ENCODE measurements at regions not wholly inside any gene's neighbourhood (a gene's known extent, or its start where the extent isn't known, plus 50 kb on each side); places are given as distances from the start of the nearest gene placed in this dataset.

GRCh38 chr4:58191109-58191508 is 1080.9 kb upstream of the IGFBP7 start:
- intact Hi-C loops (cut with micrococcal nuclease): no loop called here
- H3K79me2 ChIP-seq (ENCODE audit: control insufficient read depth, insufficient read depth, low read length): no peaks in the 10 kb centered on the region
- H3K36me3 ChIP-seq (ENCODE audit: control insufficient read depth in 2 of 2, extremely low read depth in 1 of 2, insufficient read depth in 2 of 2, low read length in 2 of 2): no peaks in the 10 kb centered on the region
- peaks cover 2% of the 10 kb centered on the region for H3K9me3 ChIP-seq (replicated peaks; ENCODE audit: control insufficient read depth, insufficient read depth, low read length)
- no peak overlapping the region for H2AFZ ChIP-seq (ENCODE audit: low read depth, low read length)
- DNase-seq (ENCODE audit: low read depth, low spot score) (no peak), FAIRE-seq (no peak)
- H4K20me1 ChIP-seq (replicated peaks; ENCODE audit: control insufficient read depth, extremely low read depth, insufficient read depth, low read length): no peaks in the 10 kb centered on the region
- H3K4me1 ChIP-seq (ENCODE audit: control insufficient read depth, extremely low read depth, insufficient read depth, low read length): no peaks in the 10 kb centered on the region
- H3K4me3 ChIP-seq (replicated peaks in 1 of 3; ENCODE audit: insufficient read depth in 1 of 3, low read depth in 1 of 3, low read length in 3 of 3): no peak overlapping the region
- no TSS peak for BruUV-seq (replicated peaks)
- H3K27me3 ChIP-seq (ENCODE audit: control insufficient read depth in 2 of 2, insufficient read depth in 2 of 2, low read length in 2 of 2): no peaks in the 10 kb centered on the region
- TF ChIP-seq GATA2 (IDR thresholded peaks at IDR 0.05; ENCODE audit: insufficient read depth, insufficient read length, low read depth, low read length) (no peak), JUN (IDR thresholded peaks at IDR 0.05; ENCODE audit: borderline replicate concordance, insufficient read depth, insufficient read length, low read depth) (no peak), POLR2A (IDR thresholded peaks at IDR 0.05; ENCODE audit: low read depth, low read length) (no peak), MYC (IDR thresholded peaks at IDR 0.05; ENCODE audit: low read depth, low read length) (no peak), EZH2 (IDR thresholded peaks at IDR 0.05; ENCODE audit: borderline replicate concordance, low read depth, low read length, severe bottlenecking) (no peak), FOS (IDR thresholded peaks at IDR 0.05; ENCODE audit: borderline replicate concordance, insufficient read depth, low read length) (no peak), POLR2AphosphoS5 (IDR thresholded peaks at IDR 0.05; ENCODE audit: insufficient read depth, low read depth, low read length) (no peak)
- TF ChIP-seq, protein P1, sequence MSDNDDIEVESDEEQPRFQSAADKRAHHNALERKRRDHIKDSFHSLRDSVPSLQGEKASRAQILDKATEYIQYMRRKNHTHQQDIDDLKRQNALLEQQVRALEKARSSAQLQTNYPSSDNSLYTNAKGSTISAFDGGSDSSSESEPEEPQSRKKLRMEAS (IDR thresholded peaks at IDR 0.05; ENCODE audit: insufficient read depth, insufficient read length): no peak
- TF ChIP-seq, protein P2, sequence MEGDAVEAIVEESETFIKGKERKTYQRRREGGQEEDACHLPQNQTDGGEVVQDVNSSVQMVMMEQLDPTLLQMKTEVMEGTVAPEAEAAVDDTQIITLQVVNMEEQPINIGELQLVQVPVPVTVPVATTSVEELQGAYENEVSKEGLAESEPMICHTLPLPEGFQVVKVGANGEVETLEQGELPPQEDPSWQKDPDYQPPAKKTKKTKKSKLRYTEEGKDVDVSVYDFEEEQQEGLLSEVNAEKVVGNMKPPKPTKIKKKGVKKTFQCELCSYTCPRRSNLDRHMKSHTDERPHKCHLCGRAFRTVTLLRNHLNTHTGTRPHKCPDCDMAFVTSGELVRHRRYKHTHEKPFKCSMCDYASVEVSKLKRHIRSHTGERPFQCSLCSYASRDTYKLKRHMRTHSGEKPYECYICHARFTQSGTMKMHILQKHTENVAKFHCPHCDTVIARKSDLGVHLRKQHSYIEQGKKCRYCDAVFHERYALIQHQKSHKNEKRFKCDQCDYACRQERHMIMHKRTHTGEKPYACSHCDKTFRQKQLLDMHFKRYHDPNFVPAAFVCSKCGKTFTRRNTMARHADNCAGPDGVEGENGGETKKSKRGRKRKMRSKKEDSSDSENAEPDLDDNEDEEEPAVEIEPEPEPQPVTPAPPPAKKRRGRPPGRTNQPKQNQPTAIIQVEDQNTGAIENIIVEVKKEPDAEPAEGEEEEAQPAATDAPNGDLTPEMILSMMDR (IDR thresholded peaks at IDR 0.05; ENCODE audit: extremely low read depth in 1 of 2, insufficient read depth in 1 of 2, low read depth in 1 of 2, low read length in 2 of 2): no peak
- H3K9ac ChIP-seq (replicated peaks; ENCODE audit: extremely low read depth, insufficient read depth, low read length): no peak overlapping the region
- POLR2A ChIA-PET: no interaction called here
- H3K27ac ChIP-seq (ENCODE audit: insufficient read depth, low read depth, low read length): no peak overlapping the region
- no peak overlapping the region for H3K4me2 ChIP-seq (ENCODE audit: insufficient read depth, low read length)
- no peaks in the 10 kb centered on the region for H3K9me1 ChIP-seq (replicated peaks; ENCODE audit: control insufficient read depth, extremely low read depth, insufficient read depth, low read length)
- CTCF ChIA-PET: no interaction called here
- dilution Hi-C loops (cut with MboI; ENCODE audit: extremely low pct_ligation_motif_present, low sequenced_read_pairs): no loop called here

All from endothelial cell of umbilical vein (primary cell).